ENCODE measurements at regions not wholly inside any gene's neighbourhood (a gene's known extent, or its start where the extent isn't known, plus 50 kb on each side); places are given as distances from the start of the nearest gene placed in this dataset.

- no peaks in the 10 kb centered on the region for H3K36me3 Mint-ChIP-seq (ENCODE audit: low read depth, unreplicated experiment)
- peaks cover 1% of the 10 kb centered on the region for H3K27me3 Mint-ChIP-seq (ENCODE audit: unreplicated experiment)
- no peak overlapping the region for H3K4me3 Mint-ChIP-seq (ENCODE audit: unreplicated experiment)
- no peak for TF ChIP-seq CTCF (IDR thresholded peaks at IDR 0.05; ENCODE audit: unreplicated experiment)
- H3K27ac Mint-ChIP-seq (ENCODE audit: unreplicated experiment), result no peak overlapping the region
- H3K9me3 Mint-ChIP-seq (ENCODE audit: unreplicated experiment), result no peaks in the 10 kb centered on the region
- DNase-seq (ENCODE audit: low spot score), result no peak
- peaks cover 7% of the 10 kb centered on the region for H3K4me1 Mint-ChIP-seq (ENCODE audit: unreplicated experiment)
Measured at GRCh38 chr13:80118506-80118905, 222.4 kb downstream of the SPRY2 start.

GRCh38 chr13:80118099-80118498, 222.8 kb downstream of the SPRY2 start:
- TF ChIP-seq CTCF (IDR thresholded peaks at IDR 0.05; ENCODE audit: unreplicated experiment), result no peak
- Mint-ChIP-seq H3K27me3 (ENCODE audit: unreplicated experiment) (peaks cover 1% of the 10 kb centered on the region), H3K27ac (ENCODE audit: unreplicated experiment) (no peak overlapping the region), H3K9me3 (ENCODE audit: unreplicated experiment) (no peaks in the 10 kb centered on the region), H3K36me3 (ENCODE audit: low read depth, unreplicated experiment) (no peaks in the 10 kb centered on the region), H3K4me3 (ENCODE audit: unreplicated experiment) (no peak overlapping the region), H3K4me1 (ENCODE audit: unreplicated experiment) (peaks cover 7% of the 10 kb centered on the region)
- DNase-seq (ENCODE audit: low spot score), result no peak

GRCh38 chr13:80117515-80117914, 223.4 kb downstream of the SPRY2 start:
- Mint-ChIP-seq H3K27me3 (ENCODE audit: unreplicated experiment) (peaks cover 1% of the 10 kb centered on the region), H3K9me3 (ENCODE audit: unreplicated experiment) (no peaks in the 10 kb centered on the region), H3K36me3 (ENCODE audit: low read depth, unreplicated experiment) (no peaks in the 10 kb centered on the region), H3K4me3 (ENCODE audit: unreplicated experiment) (no peak overlapping the region), H3K4me1 (ENCODE audit: unreplicated experiment) (peaks cover 7% of the 10 kb centered on the region), H3K27ac (ENCODE audit: unreplicated experiment) (no peak overlapping the region)
- DNase-seq (ENCODE audit: low spot score), result no peak
- TF ChIP-seq CTCF (IDR thresholded peaks at IDR 0.05; ENCODE audit: unreplicated experiment), result no peak

- Mint-ChIP-seq H3K36me3 (ENCODE audit: low read depth, unreplicated experiment) (no peaks in the 10 kb centered on the region), H3K9me3 (ENCODE audit: unreplicated experiment) (no peaks in the 10 kb centered on the region), H3K4me1 (ENCODE audit: unreplicated experiment) (peaks cover 7% of the 10 kb centered on the region), H3K4me3 (ENCODE audit: unreplicated experiment) (no peak overlapping the region), H3K27ac (ENCODE audit: unreplicated experiment) (no peak overlapping the region), H3K27me3 (ENCODE audit: unreplicated experiment) (peaks cover 1% of the 10 kb centered on the region)
- TF ChIP-seq CTCF (IDR thresholded peaks at IDR 0.05; ENCODE audit: unreplicated experiment), result no peak
- no peak for DNase-seq (ENCODE audit: low spot score)
Measured at GRCh38 chr13:80116107-80116506, 224.8 kb downstream of the SPRY2 start.

- H3K27me3 Mint-ChIP-seq (ENCODE audit: unreplicated experiment), result peaks cover 1% of the 10 kb centered on the region
- TF ChIP-seq CTCF (IDR thresholded peaks at IDR 0.05; ENCODE audit: unreplicated experiment), result no peak
- DNase-seq (ENCODE audit: low spot score), result no peak
Measured at GRCh38 chr13:80115616-80116015, 225.3 kb downstream of the SPRY2 start.

More at GRCh38 chr13:80115616-80116015, 225.3 kb downstream of the SPRY2 start:
- H3K36me3 Mint-ChIP-seq (ENCODE audit: low read depth, unreplicated experiment), result no peaks in the 10 kb centered on the region
- peaks cover 3% of the 10 kb centered on the region for H3K4me1 Mint-ChIP-seq (ENCODE audit: unreplicated experiment)
- H3K4me3 Mint-ChIP-seq (ENCODE audit: unreplicated experiment), result no peak overlapping the region
- no peaks in the 10 kb centered on the region for H3K9me3 Mint-ChIP-seq (ENCODE audit: unreplicated experiment)
- no peak overlapping the region for H3K27ac Mint-ChIP-seq (ENCODE audit: unreplicated experiment)

Measured in endothelial cell (in vitro differentiated cells).